IPS-18a (cell line): ENCODE measurements at regions not wholly inside any gene's neighbourhood (a gene's known extent, or its start where the extent isn't known, plus 50 kb on each side); places are given as distances from the start of the nearest gene placed in this dataset.

Source experiments
- H3K27ac ChIP-seq: one replicate; pipeline ENCODE4 v1.5.1; 2013; ENCODE audit warnings: low read length
- H3K27me3 ChIP-seq: one replicate; pipeline ENCODE4 v1.6.1; 2013; ENCODE audit warnings: mild to moderate bottlenecking, low read length; ENCODE audit not compliant: control insufficient read depth, insufficient read depth
- H3K36me3 ChIP-seq: one replicate; pipeline ENCODE4 v1.6.1; 2013; ENCODE audit warnings: low read depth, low read length; ENCODE audit not compliant: control insufficient read depth
- H3K4me1 ChIP-seq: one replicate; pipeline ENCODE4 v1.6.1; 2013; ENCODE audit warnings: low read depth, low read length; ENCODE audit not compliant: control insufficient read depth
- H3K4me3 ChIP-seq: one replicate; pipeline ENCODE4 v1.5.1; 2013; ENCODE audit warnings: low read length
- H3K9ac ChIP-seq: one replicate; pipeline ENCODE4 v1.6.1; 2013; ENCODE audit warnings: mild to moderate bottlenecking, low read length, moderate library complexity
- H3K9me3 ChIP-seq: one replicate; pipeline ENCODE4 v1.6.1; 2013; ENCODE audit warnings: low read depth, low read length; ENCODE audit not compliant: control insufficient read depth

DNA sequence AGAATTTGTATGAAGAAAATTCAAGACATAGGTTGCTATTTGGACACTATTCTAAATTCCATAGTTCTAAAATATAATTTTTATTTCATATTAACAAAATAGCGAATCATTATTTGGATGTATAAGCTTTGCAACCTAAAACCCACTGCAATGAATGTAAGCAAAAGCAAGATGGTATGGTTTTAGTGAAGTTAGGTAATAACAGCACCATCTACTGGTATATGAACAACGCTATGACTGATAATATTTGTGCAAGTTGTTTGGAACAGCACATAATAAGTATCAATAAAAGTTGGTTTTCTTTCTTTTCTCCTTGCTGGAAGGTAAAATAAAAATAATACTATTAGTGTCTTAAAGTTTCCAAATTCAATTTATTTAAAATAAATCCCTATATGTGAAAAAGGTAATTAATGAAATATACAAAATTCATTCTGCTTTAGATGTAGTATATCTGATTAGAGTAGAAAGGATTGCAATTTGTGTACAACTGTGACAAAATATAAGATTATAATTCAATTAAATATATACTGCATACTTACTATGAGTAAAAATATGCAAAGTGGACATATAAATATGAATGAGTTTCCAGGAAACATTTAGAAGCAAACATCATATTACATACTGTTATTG, 79.0 kb upstream of the LSM8 start:
- Histone ChIP-seq H3K27me3 (no peaks in the 10 kb centered on the region), H3K36me3 (no peaks in the 10 kb centered on the region), H3K9ac (no peak overlapping the region), H3K4me3 (no peak overlapping the region), H3K27ac (no peak overlapping the region), H3K9me3 (peaks cover 3% of the 10 kb centered on the region), H3K4me1 (no peaks in the 10 kb centered on the region)

GRCh38 chr7:118109607-118110006, 74.4 kb upstream of the LSM8 start:
- Histone ChIP-seq H3K9me3 (no peaks in the 10 kb centered on the region), H3K9ac (no peak overlapping the region), H3K36me3 (no peaks in the 10 kb centered on the region), H3K27me3 (no peaks in the 10 kb centered on the region), H3K4me3 (no peak overlapping the region), H3K4me1 (no peaks in the 10 kb centered on the region), H3K27ac (no peak overlapping the region)

GRCh38 chr7:118110178-118110925, 73.6 kb upstream of the LSM8 start:
- Histone ChIP-seq H3K9me3 (no peaks in the 10 kb centered on the region), H3K4me1 (no peaks in the 10 kb centered on the region), H3K27ac (no peak overlapping the region), H3K36me3 (no peaks in the 10 kb centered on the region), H3K27me3 (no peaks in the 10 kb centered on the region), H3K9ac (no peak overlapping the region), H3K4me3 (no peak overlapping the region)

GRCh38 chr7:118111347-118111746, 72.6 kb upstream of the LSM8 start:
- Histone ChIP-seq H3K9ac (no peak overlapping the region), H3K4me3 (no peak overlapping the region), H3K27me3 (no peaks in the 10 kb centered on the region), H3K4me1 (no peaks in the 10 kb centered on the region), H3K36me3 (no peaks in the 10 kb centered on the region), H3K27ac (no peak overlapping the region), H3K9me3 (no peaks in the 10 kb centered on the region)

- H3K9ac ChIP-seq, result no peak overlapping the region
- no peaks in the 10 kb centered on the region for H3K36me3 ChIP-seq
- H3K9me3 ChIP-seq, result no peaks in the 10 kb centered on the region
- H3K4me3 ChIP-seq, result no peak overlapping the region
- H3K27me3 ChIP-seq, result no peaks in the 10 kb centered on the region
- H3K4me1 ChIP-seq, result no peaks in the 10 kb centered on the region
- H3K27ac ChIP-seq, result no peak overlapping the region
These were observed 69.8 kb upstream of the LSM8 start for GRCh38 chr7:118114175-118114574.

DNA sequence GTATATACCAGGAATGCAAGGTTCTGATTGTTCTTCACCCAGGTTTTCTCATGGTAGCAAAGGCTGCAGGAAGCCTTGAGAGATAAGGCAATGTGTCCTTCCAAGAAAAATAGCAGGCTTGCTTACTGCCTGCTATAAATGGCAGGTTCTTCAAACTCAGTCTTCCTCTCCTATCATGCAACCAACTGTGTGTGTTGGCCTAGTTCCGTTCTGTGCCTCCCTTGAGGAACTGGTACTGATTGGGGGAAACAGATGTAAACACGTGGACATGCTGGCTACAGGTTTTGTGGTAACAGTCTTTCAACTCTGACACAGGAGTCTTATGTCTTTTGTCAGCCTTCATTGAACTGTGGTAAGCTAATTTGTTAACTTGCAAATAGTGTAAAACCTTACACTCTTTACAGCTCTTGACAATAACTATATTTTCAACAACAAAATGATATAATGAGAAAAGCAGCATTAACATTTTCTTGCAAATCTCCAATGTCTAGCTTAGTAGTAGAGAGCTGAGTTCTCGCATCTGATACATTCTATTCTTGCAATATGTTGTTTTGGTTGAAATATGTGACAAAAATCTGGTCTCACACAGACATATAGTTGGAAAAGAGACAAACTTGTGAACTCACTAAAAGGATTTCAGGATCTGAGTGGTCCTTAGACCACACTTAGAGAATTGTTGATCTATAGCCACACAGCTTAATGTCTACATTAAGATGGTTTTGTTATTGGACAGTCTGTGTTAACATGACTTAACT, 54.7 kb upstream of the LSM8 start:
- H3K36me3 ChIP-seq, result no peaks in the 10 kb centered on the region
- H3K27me3 ChIP-seq, result no peaks in the 10 kb centered on the region
- H3K9ac ChIP-seq, result no peak overlapping the region
- H3K4me3 ChIP-seq, result no peak overlapping the region
- H3K4me1 ChIP-seq, result no peaks in the 10 kb centered on the region
- H3K27ac ChIP-seq, result no peak overlapping the region
- H3K9me3 ChIP-seq, result no peaks in the 10 kb centered on the region

GRCh38 chr7:118132764-118133163, 51.2 kb upstream of the LSM8 start:
- Histone ChIP-seq H3K4me3 (no peak overlapping the region), H3K27ac (no peak overlapping the region), H3K9ac (no peak overlapping the region), H3K4me1 (no peaks in the 10 kb centered on the region), H3K36me3 (no peaks in the 10 kb centered on the region), H3K9me3 (no peaks in the 10 kb centered on the region), H3K27me3 (no peaks in the 10 kb centered on the region)
